ENCODE measurements at regions not wholly inside any gene's neighbourhood (a gene's known extent, or its start where the extent isn't known, plus 50 kb on each side); places are given as distances from the start of the nearest gene placed in this dataset.

GRCh38 chr3:159829539-159830227 is 159.0 kb upstream of the IL12A start:
- TF ChIP-seq FOXA3 (CRISPR knock-in tag; conservative IDR thresholded peaks at IDR 0.05 in 1 of 2, IDR thresholded peaks at IDR 0.05 in 1 of 2), result no peak
- no peak for TF ChIP-seq CBFB (CRISPR knock-in tag; IDR thresholded peaks at IDR 0.05)
